ENCODE measurements at regions not wholly inside any gene's neighbourhood (a gene's known extent, or its start where the extent isn't known, plus 50 kb on each side); places are given as distances from the start of the nearest gene placed in this dataset.

DNA sequence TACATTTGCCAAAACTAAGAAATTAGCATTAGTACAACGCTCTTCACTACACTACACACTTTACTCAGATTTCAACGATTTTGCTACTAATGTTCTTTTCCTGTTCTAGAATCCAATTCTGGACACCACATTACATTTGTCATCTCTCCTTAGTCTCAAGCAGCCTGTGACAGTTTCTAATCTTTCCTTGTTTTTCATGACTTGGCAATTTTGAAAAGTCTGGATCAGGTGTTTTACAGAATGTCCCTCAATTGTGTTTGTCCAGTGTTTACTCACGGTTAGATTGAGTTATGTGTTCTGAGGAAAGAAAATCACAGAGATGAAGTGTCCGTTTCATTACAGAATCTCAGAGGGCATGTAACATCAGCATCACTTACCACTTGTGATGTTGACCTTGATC is 372.6 kb downstream of the TFAP2A start:
- TF ChIP-seq, protein P1, sequence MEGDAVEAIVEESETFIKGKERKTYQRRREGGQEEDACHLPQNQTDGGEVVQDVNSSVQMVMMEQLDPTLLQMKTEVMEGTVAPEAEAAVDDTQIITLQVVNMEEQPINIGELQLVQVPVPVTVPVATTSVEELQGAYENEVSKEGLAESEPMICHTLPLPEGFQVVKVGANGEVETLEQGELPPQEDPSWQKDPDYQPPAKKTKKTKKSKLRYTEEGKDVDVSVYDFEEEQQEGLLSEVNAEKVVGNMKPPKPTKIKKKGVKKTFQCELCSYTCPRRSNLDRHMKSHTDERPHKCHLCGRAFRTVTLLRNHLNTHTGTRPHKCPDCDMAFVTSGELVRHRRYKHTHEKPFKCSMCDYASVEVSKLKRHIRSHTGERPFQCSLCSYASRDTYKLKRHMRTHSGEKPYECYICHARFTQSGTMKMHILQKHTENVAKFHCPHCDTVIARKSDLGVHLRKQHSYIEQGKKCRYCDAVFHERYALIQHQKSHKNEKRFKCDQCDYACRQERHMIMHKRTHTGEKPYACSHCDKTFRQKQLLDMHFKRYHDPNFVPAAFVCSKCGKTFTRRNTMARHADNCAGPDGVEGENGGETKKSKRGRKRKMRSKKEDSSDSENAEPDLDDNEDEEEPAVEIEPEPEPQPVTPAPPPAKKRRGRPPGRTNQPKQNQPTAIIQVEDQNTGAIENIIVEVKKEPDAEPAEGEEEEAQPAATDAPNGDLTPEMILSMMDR (IDR thresholded peaks at IDR 0.05; ENCODE audit: insufficient read depth, low read depth, low read length): no peak
- TF ChIP-seq EZH2 (IDR thresholded peaks at IDR 0.05; ENCODE audit: insufficient read depth, low read length): no peak
